Left lung (tissue), 4 donors: ENCODE measurements at regions not wholly inside any gene's neighbourhood (a gene's known extent, or its start where the extent isn't known, plus 50 kb on each side); places are given as distances from the start of the nearest gene placed in this dataset.

Experiments
- ATAC-seq: fragments of 200-7000 bp; cut with Tn5 transposase; one replicate; pipeline ENCODE4 v1.9.1; 2020; ENCODE audit warnings: moderate library complexity
- DNase-seq, 4 donors: peaks; one replicate each; pipeline ENCODE4 v3.0.0-alpha.2; 2013 to 2020
- H3K27ac ChIP-seq, 2 donors: fragments of 200-600 bp; sonication (generic) in 1 of 2; one replicate each; pipeline versions ENCODE4 v1.5.0 to v1.8.0; 2020 to 2021
- H3K27me3 ChIP-seq, 2 donors: fragments of 200-600 bp; sonication (generic) in 1 of 2; one replicate each; pipeline versions ENCODE4 v1.5.0 to v1.8.0; 2020 to 2021
- H3K36me3 ChIP-seq, 2 donors: fragments of 200-600 bp; sonication (generic) in 1 of 2; one replicate each; pipeline versions ENCODE4 v1.5.0 to v1.8.0; 2020 to 2021
- H3K4me1 ChIP-seq, 2 donors: fragments of 200-600 bp; one replicate each; pipeline ENCODE4 v1.8.0; 2021
- H3K4me3 ChIP-seq, 2 donors: fragments of 200-600 bp; sonication (generic) in 1 of 2; one replicate each; pipeline versions ENCODE4 v1.5.0 to v1.8.0; 2020 to 2021; ENCODE audit warnings: mild to moderate bottlenecking in 1 of 2
- H3K9me3 ChIP-seq, 2 donors: fragments of 200-600 bp; sonication (generic) in 1 of 2; one replicate each; pipeline versions ENCODE4 v1.5.0 to v1.8.0; 2020 to 2021
- CTCF ChIP-seq, 2 donors: fragments of 200-600 bp; sonication (generic) in 1 of 2; IDR thresholded peaks; one replicate each; pipeline versions ENCODE4 v1.5.0 to v1.8.0; 2021; ENCODE audit warnings: antibody characterized with exemption in 2 of 2
- intact Hi-C, 2 donors: fragments of 100-400 bp; cut with DNase I; formaldehyde crosslinking; loops; one replicate each; pipeline versions ENCODE4 v1.11.2 to v1.14.2; 2022
- donor health status: DM: no; HTN: yes; CAD: no.
- donor health status: DM: no; HTN: no; CAD: no.

- Histone ChIP-seq H3K27me3 (no peaks in the 10 kb centered on the region), H3K4me3 (no peak overlapping the region), H3K4me1 (no peaks in the 10 kb centered on the region), H3K36me3 (no peaks in the 10 kb centered on the region), H3K27ac (no peak overlapping the region), H3K9me3 (peaks cover 0 to 47% of the 10 kb centered on the region in 2 donors)
- intact Hi-C loops: no loop called here
- DNase-seq (no peak), ATAC-seq (no peak)
- no peak for TF ChIP-seq CTCF (IDR thresholded peaks at IDR 0.05)
Measured at GRCh38 chr1:95916616-95917015, 682.6 kb downstream of the RWDD3 start.

- Histone ChIP-seq H3K9me3 (no peaks in the 10 kb centered on the region), H3K4me1 (no peaks in the 10 kb centered on the region), H3K4me3 (no peak overlapping the region), H3K36me3 (no peaks in the 10 kb centered on the region), H3K27ac (no peak overlapping the region), H3K27me3 (no peaks in the 10 kb centered on the region)
- TF ChIP-seq CTCF (IDR thresholded peaks at IDR 0.05): no peak
- DNase-seq: no peak
- intact Hi-C loops: no loop called here
- ATAC-seq: no peak
Measured at GRCh38 chr1:95924684-95925083, 690.7 kb downstream of the RWDD3 start.

- DNase-seq (no peak), ATAC-seq (no peak)
- Histone ChIP-seq H3K27ac (no peak overlapping the region), H3K9me3 (no peaks in the 10 kb centered on the region), H3K4me1 (no peaks in the 10 kb centered on the region), H3K4me3 (no peak overlapping the region), H3K36me3 (no peaks in the 10 kb centered on the region), H3K27me3 (no peaks in the 10 kb centered on the region)
- intact Hi-C loops: no loop called here
- no peak for TF ChIP-seq CTCF (IDR thresholded peaks at IDR 0.05)
Measured at GRCh38 chr1:95926331-95926730, 692.3 kb downstream of the RWDD3 start.

GRCh38 chr1:95927061-95927460, 693.1 kb downstream of the RWDD3 start:
- Histone ChIP-seq H3K27ac (no peak overlapping the region), H3K9me3 (no peaks in the 10 kb centered on the region), H3K27me3 (no peaks in the 10 kb centered on the region), H3K4me1 (no peaks in the 10 kb centered on the region), H3K36me3 (no peaks in the 10 kb centered on the region), H3K4me3 (no peak overlapping the region)
- DNase-seq (no peak), ATAC-seq (no peak)
- no peak for TF ChIP-seq CTCF (IDR thresholded peaks at IDR 0.05)
- intact Hi-C loops: no loop called here

GRCh38 chr1:95935719-95936118, 701.7 kb downstream of the RWDD3 start:
- intact Hi-C loops: no loop called here
- no peak for ATAC-seq

More at GRCh38 chr1:95935719-95936118, 701.7 kb downstream of the RWDD3 start:
- H3K4me1 ChIP-seq: no peaks in the 10 kb centered on the region
- DNase-seq: no peak
- no peak for TF ChIP-seq CTCF (IDR thresholded peaks at IDR 0.05)
- H3K36me3 ChIP-seq: no peaks in the 10 kb centered on the region
- no peak overlapping the region for H3K27ac ChIP-seq
- H3K27me3 ChIP-seq: no peaks in the 10 kb centered on the region
- H3K4me3 ChIP-seq: no peak overlapping the region
- no peaks in the 10 kb centered on the region for H3K9me3 ChIP-seq
